ENCODE measurements at regions not wholly inside any gene's neighbourhood (a gene's known extent, or its start where the extent isn't known, plus 50 kb on each side); places are given as distances from the start of the nearest gene placed in this dataset.

DNA sequence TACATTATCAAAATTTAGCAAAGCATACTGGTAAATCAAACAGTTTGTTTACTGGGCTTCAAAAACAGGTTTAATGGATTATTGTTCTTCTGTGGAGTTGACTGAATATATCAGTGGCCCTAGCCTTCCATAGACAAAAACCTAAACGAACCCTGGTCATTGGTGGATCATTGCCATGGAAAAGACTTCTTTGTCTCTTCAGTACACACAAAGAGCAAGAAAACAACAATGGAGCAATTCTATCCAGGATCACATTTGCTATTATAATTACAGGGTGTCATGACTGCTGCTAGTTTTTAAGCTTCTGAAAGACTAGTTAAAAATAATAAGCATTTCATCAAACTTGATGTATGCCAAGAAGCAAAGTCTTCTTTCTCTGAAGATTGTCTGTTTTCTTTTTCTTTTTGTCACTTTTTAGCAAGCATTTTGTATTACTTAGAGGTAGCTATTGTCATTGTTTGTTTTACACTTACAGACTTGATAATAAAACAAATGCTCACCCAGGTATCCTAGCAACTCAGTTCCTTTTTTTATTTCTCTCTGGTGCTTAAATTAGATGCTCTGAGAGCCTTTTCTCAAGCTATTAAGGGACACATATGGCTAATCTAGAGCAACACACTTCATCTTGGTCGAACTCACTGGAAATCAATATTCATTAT, 1228.7 kb upstream of the DDX18 start:
- Histone ChIP-seq H3K27ac (ENCODE audit: insufficient read depth, low read depth, low read length) (no peak overlapping the region), H3K36me3 (ENCODE audit: control insufficient read depth in 2 of 2, extremely low read depth in 1 of 2, insufficient read depth in 2 of 2, low read length in 2 of 2) (no peaks in the 10 kb centered on the region), H3K9me3 (replicated peaks; ENCODE audit: control insufficient read depth, insufficient read depth, low read length) (no peaks in the 10 kb centered on the region), H3K9me1 (replicated peaks; ENCODE audit: control insufficient read depth, extremely low read depth, insufficient read depth, low read length) (no peaks in the 10 kb centered on the region), H3K27me3 (ENCODE audit: control insufficient read depth in 2 of 2, insufficient read depth in 2 of 2, low read length in 2 of 2) (no peaks in the 10 kb centered on the region), H3K4me3 (replicated peaks in 1 of 3; ENCODE audit: insufficient read depth in 1 of 3, low read depth in 1 of 3, low read length in 3 of 3) (no peak overlapping the region), H3K4me1 (ENCODE audit: control insufficient read depth, extremely low read depth, insufficient read depth, low read length) (no peaks in the 10 kb centered on the region), H3K79me2 (ENCODE audit: control insufficient read depth, insufficient read depth, low read length) (no peaks in the 10 kb centered on the region), H3K9ac (replicated peaks; ENCODE audit: extremely low read depth, insufficient read depth, low read length) (no peak overlapping the region), H2AFZ (ENCODE audit: low read depth, low read length) (no peak overlapping the region), H3K4me2 (ENCODE audit: insufficient read depth, low read length) (no peak overlapping the region), H4K20me1 (replicated peaks; ENCODE audit: control insufficient read depth, extremely low read depth, insufficient read depth, low read length) (no peaks in the 10 kb centered on the region)
- POLR2A ChIA-PET, result no interaction called here
- dilution Hi-C loops (cut with MboI; ENCODE audit: extremely low pct_ligation_motif_present, low sequenced_read_pairs), result no loop called here
- CTCF ChIA-PET, result no interaction called here
- no TSS peak for BruUV-seq (replicated peaks)
- DNase-seq (ENCODE audit: low read depth, low spot score) (no peak), FAIRE-seq (no peak)
- no peak for TF ChIP-seq GATA2 (IDR thresholded peaks at IDR 0.05; ENCODE audit: insufficient read depth, insufficient read length, low read depth, low read length)
- TF ChIP-seq POLR2AphosphoS5 (IDR thresholded peaks at IDR 0.05; ENCODE audit: insufficient read depth, low read depth, low read length), result no peak
- intact Hi-C loops (cut with micrococcal nuclease), result no loop called here

GRCh38 chr2:116586328-116586689, 1228.2 kb upstream of the DDX18 start:
- no peaks in the 10 kb centered on the region for H3K27me3 ChIP-seq (ENCODE audit: control insufficient read depth in 2 of 2, insufficient read depth in 2 of 2, low read length in 2 of 2)
- no peaks in the 10 kb centered on the region for H3K9me1 ChIP-seq (replicated peaks; ENCODE audit: control insufficient read depth, extremely low read depth, insufficient read depth, low read length)
- no peak overlapping the region for H3K4me3 ChIP-seq (replicated peaks in 1 of 3; ENCODE audit: insufficient read depth in 1 of 3, low read depth in 1 of 3, low read length in 3 of 3)
- BruUV-seq (replicated peaks), result no TSS peak
- ChIA-PET CTCF (no interaction called here), POLR2A (no interaction called here)
- H3K4me1 ChIP-seq (ENCODE audit: control insufficient read depth, extremely low read depth, insufficient read depth, low read length), result no peaks in the 10 kb centered on the region
- DNase-seq (ENCODE audit: low read depth, low spot score) (no peak), FAIRE-seq (no peak)
- H3K9ac ChIP-seq (replicated peaks; ENCODE audit: extremely low read depth, insufficient read depth, low read length), result no peak overlapping the region
- H3K27ac ChIP-seq (ENCODE audit: insufficient read depth, low read depth, low read length), result no peak overlapping the region
- H3K79me2 ChIP-seq (ENCODE audit: control insufficient read depth, insufficient read depth, low read length), result no peaks in the 10 kb centered on the region
- H3K36me3 ChIP-seq (ENCODE audit: control insufficient read depth in 2 of 2, extremely low read depth in 1 of 2, insufficient read depth in 2 of 2, low read length in 2 of 2), result no peaks in the 10 kb centered on the region
- no peaks in the 10 kb centered on the region for H3K9me3 ChIP-seq (replicated peaks; ENCODE audit: control insufficient read depth, insufficient read depth, low read length)
- TF ChIP-seq EZH2 (IDR thresholded peaks at IDR 0.05; ENCODE audit: borderline replicate concordance, low read depth, low read length, severe bottlenecking) (no peak), JUN (IDR thresholded peaks at IDR 0.05; ENCODE audit: borderline replicate concordance, insufficient read depth, insufficient read length, low read depth) (no peak), FOS (IDR thresholded peaks at IDR 0.05; ENCODE audit: borderline replicate concordance, insufficient read depth, low read length) (no peak), MYC (IDR thresholded peaks at IDR 0.05; ENCODE audit: low read depth, low read length) (no peak)
- dilution Hi-C loops (cut with MboI; ENCODE audit: extremely low pct_ligation_motif_present, low sequenced_read_pairs) (no loop called here), intact Hi-C loops (cut with micrococcal nuclease) (no loop called here)
- no peaks in the 10 kb centered on the region for H4K20me1 ChIP-seq (replicated peaks; ENCODE audit: control insufficient read depth, extremely low read depth, insufficient read depth, low read length)
- H3K4me2 ChIP-seq (ENCODE audit: insufficient read depth, low read length), result no peak overlapping the region
- H2AFZ ChIP-seq (ENCODE audit: low read depth, low read length), result no peak overlapping the region
